ENCODE measurements at regions not wholly inside any gene's neighbourhood (a gene's known extent, or its start where the extent isn't known, plus 50 kb on each side); places are given as distances from the start of the nearest gene placed in this dataset.

GRCh38 chr12:127779301-127780045, 487.5 kb upstream of the TMEM132C start:
- no peak for TF ChIP-seq CREB1 (CRISPR knock-in tag; IDR thresholded peaks at IDR 0.05; ENCODE audit: low read depth)
- TF ChIP-seq POLR2AphosphoS5 (IDR thresholded peaks at IDR 0.05; ENCODE audit: low read depth), result no peak
- TF ChIP-seq EZH2 (IDR thresholded peaks at IDR 0.05; ENCODE audit: low read depth, unreplicated experiment), result no peak
- TF ChIP-seq, protein P1, sequence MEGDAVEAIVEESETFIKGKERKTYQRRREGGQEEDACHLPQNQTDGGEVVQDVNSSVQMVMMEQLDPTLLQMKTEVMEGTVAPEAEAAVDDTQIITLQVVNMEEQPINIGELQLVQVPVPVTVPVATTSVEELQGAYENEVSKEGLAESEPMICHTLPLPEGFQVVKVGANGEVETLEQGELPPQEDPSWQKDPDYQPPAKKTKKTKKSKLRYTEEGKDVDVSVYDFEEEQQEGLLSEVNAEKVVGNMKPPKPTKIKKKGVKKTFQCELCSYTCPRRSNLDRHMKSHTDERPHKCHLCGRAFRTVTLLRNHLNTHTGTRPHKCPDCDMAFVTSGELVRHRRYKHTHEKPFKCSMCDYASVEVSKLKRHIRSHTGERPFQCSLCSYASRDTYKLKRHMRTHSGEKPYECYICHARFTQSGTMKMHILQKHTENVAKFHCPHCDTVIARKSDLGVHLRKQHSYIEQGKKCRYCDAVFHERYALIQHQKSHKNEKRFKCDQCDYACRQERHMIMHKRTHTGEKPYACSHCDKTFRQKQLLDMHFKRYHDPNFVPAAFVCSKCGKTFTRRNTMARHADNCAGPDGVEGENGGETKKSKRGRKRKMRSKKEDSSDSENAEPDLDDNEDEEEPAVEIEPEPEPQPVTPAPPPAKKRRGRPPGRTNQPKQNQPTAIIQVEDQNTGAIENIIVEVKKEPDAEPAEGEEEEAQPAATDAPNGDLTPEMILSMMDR (conservative IDR thresholded peaks at IDR 0.05; ENCODE audit: low read depth in 2 of 2), result no peak
- no peak for TF ChIP-seq REST (IDR thresholded peaks at IDR 0.05; ENCODE audit: unreplicated experiment)
- TF ChIP-seq ZNF462 (CRISPR knock-in tag; IDR thresholded peaks at IDR 0.05), result no peak
- TF ChIP-seq EZH2phosphoT487 (IDR thresholded peaks at IDR 0.05; ENCODE audit: unreplicated experiment), result no peak
- TF ChIP-seq ZNF114 (CRISPR knock-in tag; IDR thresholded peaks at IDR 0.05), result no peak
- TF ChIP-seq, protein P2, sequence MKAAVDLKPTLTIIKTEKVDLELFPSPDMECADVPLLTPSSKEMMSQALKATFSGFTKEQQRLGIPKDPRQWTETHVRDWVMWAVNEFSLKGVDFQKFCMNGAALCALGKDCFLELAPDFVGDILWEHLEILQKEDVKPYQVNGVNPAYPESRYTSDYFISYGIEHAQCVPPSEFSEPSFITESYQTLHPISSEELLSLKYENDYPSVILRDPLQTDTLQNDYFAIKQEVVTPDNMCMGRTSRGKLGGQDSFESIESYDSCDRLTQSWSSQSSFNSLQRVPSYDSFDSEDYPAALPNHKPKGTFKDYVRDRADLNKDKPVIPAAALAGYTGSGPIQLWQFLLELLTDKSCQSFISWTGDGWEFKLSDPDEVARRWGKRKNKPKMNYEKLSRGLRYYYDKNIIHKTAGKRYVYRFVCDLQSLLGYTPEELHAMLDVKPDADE (IDR thresholded peaks at IDR 0.05), result no peak
- no peak for TF ChIP-seq JUNB (IDR thresholded peaks at IDR 0.05; ENCODE audit: unreplicated experiment)
